Upper lobe of left lung (tissue), 6 donors: ENCODE measurements at regions not wholly inside any gene's neighbourhood (a gene's known extent, or its start where the extent isn't known, plus 50 kb on each side); places are given as distances from the start of the nearest gene placed in this dataset.
"Not testable (repeated sequence)": the region's sequence is repeated elsewhere in the genome, so short reads cannot be mapped to it uniquely, and the experiment has no call there.

Experiments used
- ATAC-seq, 2 donors: fragments of 200-7000 bp; cut with Tn5 transposase; one replicate each; pipeline ENCODE4 v1.9.1; 2022; ENCODE audit warnings: mild to moderate bottlenecking in 2 of 2, moderate library complexity in 2 of 2; ENCODE audit not compliant: low FRiP score in 2 of 2
- DNase-seq, 2 donors: peaks; one replicate each; pipeline ENCODE4 v3.0.0-alpha.2; 2019 to 2020
- H3K27ac ChIP-seq, 4 donors: fragments of 200-600 bp; sonication (generic); one replicate each; pipeline ENCODE4 v1.5.1; 2016 to 2019
- H3K27me3 ChIP-seq, 4 donors: fragments of 200-600 bp; sonication (generic); one replicate each; pipeline ENCODE4 v1.5.1; 2017 to 2019
- H3K36me3 ChIP-seq, 4 donors: fragments of 200-600 bp; sonication (generic); one replicate each; pipeline ENCODE4 v1.5.1; 2016 to 2019
- H3K4me1 ChIP-seq, 4 donors: fragments of 200-600 bp; sonication (generic); one replicate each; pipeline ENCODE4 v1.5.1; 2018 to 2019
- H3K4me3 ChIP-seq, 4 donors: fragments of 200-600 bp; sonication (generic); one replicate each; pipeline ENCODE4 v1.5.1; 2017 to 2019; ENCODE audit warnings: mild to moderate bottlenecking in 2 of 4, moderate library complexity in 1 of 4
- H3K9me3 ChIP-seq, 4 donors: fragments of 200-600 bp; sonication (generic); one replicate each; pipeline ENCODE4 v1.5.1; 2018 to 2019
- EP300 ChIP-seq, 4 donors: sonication (generic); formaldehyde crosslinking; IDR thresholded peaks; one replicate each; pipeline ENCODE4 v1.5.1; 2017; ENCODE audit warnings: antibody characterized with exemption in 4 of 4, control low read depth in 2 of 4
- POLR2A ChIP-seq, 4 donors: fragments of 450-650 bp; IDR thresholded peaks; one replicate each; pipeline ENCODE4 v1.5.1; 2016 to 2017; ENCODE audit warnings: antibody characterized with exemption in 4 of 4, mild to moderate bottlenecking in 2 of 4
- POLR2AphosphoS5 ChIP-seq, 2 donors: sonication (generic); formaldehyde crosslinking; IDR thresholded peaks; one replicate each; pipeline ENCODE4 v1.5.1; 2017; ENCODE audit warnings: antibody characterized with exemption in 2 of 2
- WGBS, 2 donors: methylation state at CpG; one replicate each; pipeline ENCODE4 v1.1.5; 2017 to 2018; 5-methylcytosine and 5-hydroxymethylcytosine counted together
- TF ChIP-seq, protein P1 (sequence below), 6 experiments: fragments of 450-650 bp in 4 of 6; fragments of 200-600 bp in 2 of 6; sonication (generic) in 2 of 6; IDR thresholded peaks; one replicate each; pipeline ENCODE4 v1.5.1; 2016 to 2019; ENCODE audit warnings: antibody characterized with exemption in 6 of 6
- donor health status: DM: no; HTN: no; CAD: no; lungs with moderate emphysema.
- donor health status: DM: no; HTN: yes; CAD: no; lungs with severe emphysema.

DNA sequence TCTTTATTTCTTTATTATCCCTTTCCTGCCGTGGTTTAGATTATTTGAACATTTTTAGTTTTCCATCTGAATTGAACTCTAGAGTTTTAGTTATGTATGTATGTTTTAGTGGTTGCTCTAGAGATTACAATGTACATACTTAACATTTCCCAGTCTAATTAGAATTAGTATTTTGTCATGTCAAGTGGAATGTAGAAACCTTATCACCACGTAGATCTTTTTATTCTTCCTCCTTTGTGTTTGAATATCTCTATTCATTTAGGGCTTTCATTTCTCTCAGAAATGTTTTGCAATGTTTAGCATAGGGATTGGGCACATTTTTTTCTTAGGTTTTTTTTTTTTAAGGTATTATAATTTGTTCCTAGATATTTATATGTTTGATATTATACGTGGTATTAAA is 73.1 kb upstream of the EZR start:
- H3K36me3 ChIP-seq = no peaks in the 10 kb centered on the region
- no peak overlapping the region for H3K27ac ChIP-seq
- no peaks in the 10 kb centered on the region for H3K9me3 ChIP-seq
- H3K4me1 ChIP-seq = no peaks in the 10 kb centered on the region
- TF ChIP-seq POLR2AphosphoS5 (IDR thresholded peaks at IDR 0.05) (no peak), POLR2A (IDR thresholded peaks at IDR 0.05) (no peak), EP300 (IDR thresholded peaks at IDR 0.05) (no peak)
- TF ChIP-seq, protein P1, sequence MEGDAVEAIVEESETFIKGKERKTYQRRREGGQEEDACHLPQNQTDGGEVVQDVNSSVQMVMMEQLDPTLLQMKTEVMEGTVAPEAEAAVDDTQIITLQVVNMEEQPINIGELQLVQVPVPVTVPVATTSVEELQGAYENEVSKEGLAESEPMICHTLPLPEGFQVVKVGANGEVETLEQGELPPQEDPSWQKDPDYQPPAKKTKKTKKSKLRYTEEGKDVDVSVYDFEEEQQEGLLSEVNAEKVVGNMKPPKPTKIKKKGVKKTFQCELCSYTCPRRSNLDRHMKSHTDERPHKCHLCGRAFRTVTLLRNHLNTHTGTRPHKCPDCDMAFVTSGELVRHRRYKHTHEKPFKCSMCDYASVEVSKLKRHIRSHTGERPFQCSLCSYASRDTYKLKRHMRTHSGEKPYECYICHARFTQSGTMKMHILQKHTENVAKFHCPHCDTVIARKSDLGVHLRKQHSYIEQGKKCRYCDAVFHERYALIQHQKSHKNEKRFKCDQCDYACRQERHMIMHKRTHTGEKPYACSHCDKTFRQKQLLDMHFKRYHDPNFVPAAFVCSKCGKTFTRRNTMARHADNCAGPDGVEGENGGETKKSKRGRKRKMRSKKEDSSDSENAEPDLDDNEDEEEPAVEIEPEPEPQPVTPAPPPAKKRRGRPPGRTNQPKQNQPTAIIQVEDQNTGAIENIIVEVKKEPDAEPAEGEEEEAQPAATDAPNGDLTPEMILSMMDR (IDR thresholded peaks at IDR 0.05) = no peak
- WGBS, 2 donors = 58 to 66% methylated on average over 3 of the region's 3 CpGs
- no peaks in the 10 kb centered on the region for H3K27me3 ChIP-seq
- no peak for ATAC-seq
- no peak overlapping the region for H3K4me3 ChIP-seq
- DNase-seq = no peak

DNA sequence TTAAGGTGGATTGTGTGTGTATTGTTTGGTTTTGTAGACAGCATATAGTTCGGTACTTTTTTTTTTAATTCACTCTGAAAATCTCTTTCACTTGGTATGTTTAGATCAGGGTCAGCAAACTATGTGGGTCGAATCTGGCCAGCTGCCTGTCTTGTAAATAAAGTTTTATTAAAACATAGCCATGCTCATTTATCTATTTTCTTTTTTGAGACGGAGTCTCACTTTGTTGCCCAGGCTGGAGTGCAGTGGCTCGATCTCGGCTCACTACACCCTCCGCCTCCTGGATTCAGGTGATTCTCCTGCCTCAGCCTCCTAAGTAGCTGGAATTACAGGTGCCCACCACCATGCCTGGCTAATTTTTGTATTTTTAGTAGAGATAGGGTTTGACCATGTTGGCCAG is 72.4 kb upstream of the EZR start:
- H3K27me3 ChIP-seq = not testable (repeated sequence)
- 94 to 98% methylated on average over 6 of the region's 6 CpGs for WGBS, 2 donors

GRCh38 chr6:158888171-158888570 is 69.0 kb upstream of the EZR start:
- H3K4me3 ChIP-seq, ATAC-seq: not testable (repeated sequence)

More for the DNA sequence above, 72.4 kb upstream of the EZR start:
- not testable (repeated sequence) for H3K27ac ChIP-seq, H3K4me1 ChIP-seq, H3K9me3 ChIP-seq, ATAC-seq, DNase-seq, H3K4me3 ChIP-seq, H3K36me3 ChIP-seq

DNA sequence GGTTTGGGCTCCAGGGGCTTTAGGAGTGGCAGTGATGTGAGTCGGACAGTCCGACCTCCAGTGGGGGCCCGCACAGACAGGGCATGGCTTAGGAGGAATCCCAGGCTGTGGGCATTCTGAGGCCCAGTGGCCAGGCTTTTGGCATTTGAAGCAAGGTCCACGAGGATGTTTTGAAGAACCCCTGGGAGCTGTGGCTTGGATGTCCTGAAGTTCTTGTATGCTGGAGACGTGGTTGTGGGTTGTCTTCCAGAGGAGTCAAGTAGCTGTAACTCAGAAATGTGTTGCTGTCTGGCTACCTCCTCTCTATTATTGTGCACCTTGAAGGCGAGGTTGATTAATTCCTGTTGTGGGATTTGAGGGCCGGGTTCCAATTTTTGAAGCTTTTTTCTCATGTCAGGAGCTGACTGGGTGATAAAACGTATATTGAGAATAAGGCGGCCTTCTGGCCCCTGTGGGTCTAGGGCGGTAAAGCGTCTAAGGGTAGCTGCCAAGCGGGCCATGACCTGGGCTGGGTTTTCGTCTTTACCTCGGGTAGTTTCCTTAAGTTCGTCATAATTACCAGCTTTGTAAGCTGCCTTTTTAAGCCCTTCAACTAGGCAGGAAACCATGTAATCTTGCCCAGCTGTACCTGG is 67.3 kb upstream of the EZR start:
- H3K27ac ChIP-seq, DNase-seq, H3K4me1 ChIP-seq, H3K36me3 ChIP-seq, H3K27me3 ChIP-seq, H3K9me3 ChIP-seq, ATAC-seq, H3K4me3 ChIP-seq: not testable (repeated sequence)
- WGBS, 2 donors = 86 to 94% methylated on average over 15 of the region's 15 CpGs

More at GRCh38 chr6:158888171-158888570, 69.0 kb upstream of the EZR start:
- H3K4me1 ChIP-seq, H3K9me3 ChIP-seq, DNase-seq, H3K36me3 ChIP-seq, H3K27me3 ChIP-seq, H3K27ac ChIP-seq: not testable (repeated sequence)
- WGBS, 2 donors = 93 to 95% methylated on average over 8 of the region's 8 CpGs

GRCh38 chr6:158881884-158882283 is 62.7 kb upstream of the EZR start:
- not testable (repeated sequence) for H3K4me3 ChIP-seq, H3K27ac ChIP-seq, H3K9me3 ChIP-seq, H3K36me3 ChIP-seq, DNase-seq, H3K4me1 ChIP-seq, ATAC-seq, H3K27me3 ChIP-seq
- WGBS, 2 donors = 73 to 79% methylated on average over 3 of the region's 3 CpGs

GRCh38 chr6:158881276-158881675 is 62.1 kb upstream of the EZR start:
- not testable (repeated sequence) for H3K27ac ChIP-seq, H3K4me1 ChIP-seq, H3K9me3 ChIP-seq, DNase-seq, H3K27me3 ChIP-seq, H3K36me3 ChIP-seq, H3K4me3 ChIP-seq, ATAC-seq
- WGBS, 2 donors = 65 to 75% methylated on average over 1 of the region's 1 CpG

DNA sequence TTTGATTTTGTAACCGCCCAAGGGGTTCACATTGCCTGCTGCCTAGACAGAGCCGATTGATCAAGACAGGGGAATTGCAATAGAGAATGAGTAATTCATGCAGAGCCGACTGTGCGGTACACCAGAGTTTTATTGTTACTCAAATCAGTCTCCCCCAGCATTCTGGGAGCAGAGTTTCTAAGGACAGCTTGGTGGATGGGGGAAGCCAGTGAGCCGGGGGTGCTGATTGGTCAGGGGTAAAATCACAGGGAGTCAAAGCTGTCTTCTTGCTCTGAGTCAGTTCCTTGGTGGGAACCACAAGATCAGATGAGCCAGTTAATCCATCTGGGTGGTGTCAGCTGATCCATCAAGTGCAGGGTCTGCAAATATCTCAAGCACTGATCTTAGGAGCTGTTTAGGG is 60.0 kb upstream of the EZR start:
- no peak for DNase-seq
- H3K36me3 ChIP-seq = no peaks in the 10 kb centered on the region
- H3K27ac ChIP-seq = no peak overlapping the region
- no peaks in the 10 kb centered on the region for H3K4me1 ChIP-seq
- peaks cover 0 to 3% (median 0%) of the 10 kb centered on the region in 4 donors for H3K9me3 ChIP-seq
- H3K4me3 ChIP-seq = no peak overlapping the region
- H3K27me3 ChIP-seq = no peaks in the 10 kb centered on the region
- WGBS, 2 donors = 77 to 88% methylated on average over 5 of the region's 5 CpGs
- no peak for TF ChIP-seq POLR2A (IDR thresholded peaks at IDR 0.05)
- no peak for TF ChIP-seq EP300 (IDR thresholded peaks at IDR 0.05)
- TF ChIP-seq POLR2AphosphoS5 (IDR thresholded peaks at IDR 0.05) = no peak
- TF ChIP-seq, protein P1 (IDR thresholded peaks at IDR 0.05) = no peak
- ATAC-seq = no peak
